B cell (primary cell): ENCODE measurements at regions not wholly inside any gene's neighbourhood (a gene's known extent, or its start where the extent isn't known, plus 50 kb on each side); places are given as distances from the start of the nearest gene placed in this dataset.

Experiments
- ATAC-seq: fragments of 200-7000 bp; cut with Tn5 transposase; one replicate; pipeline ENCODE4 v1.10.0; 2021; ENCODE audit warnings: low read depth, mild to moderate bottlenecking, moderate number of reproducible peaks, moderate library complexity
- CTCF ChIA-PET: fragments of 350-600 bp; sonication (Branson Sonifier 250); formaldehyde crosslinking; loops from one replicate; lab custom pipeline; 2021; ENCODE audit warnings: antibody characterized with exemption, inconsistent platforms; lab: Charles Lee
- POLR2A ChIA-PET: fragments of 350-600 bp; sonication (Branson Sonifier 250); formaldehyde crosslinking; loops from one replicate; lab custom pipeline; 2021; ENCODE audit warnings: antibody characterized with exemption; lab: Charles Lee
- DNase-seq: peaks from one replicate; pipeline ENCODE4 v3.0.0; 2013
- H2AFZ ChIP-seq: 2 replicates; pipeline ENCODE4 v1.6.1; 2012; ENCODE audit warnings: mild to moderate bottlenecking, low read depth, low read length; ENCODE audit not compliant: insufficient read depth, poor library complexity, severe bottlenecking
- H3K27ac ChIP-seq, 2 donors: 1 replicate in 1 of 2; 2 replicates in 1 of 2; pipeline ENCODE4 v1.5.1; 2012 to 2013; ENCODE audit warnings: low read length in 2 of 2, mild to moderate bottlenecking in 2 of 2, moderate library complexity in 1 of 2
- H3K27me3 ChIP-seq, 4 experiments: fragments of 200-600 bp in 1 of 4; sonication (generic) in 1 of 4; replicated peaks in 1 of 4; 1 replicate in 2 of 4; 2 replicates in 2 of 4; pipeline versions ENCODE4 v1.6.1 to v1.7.0; 2013 to 2016; ENCODE audit warnings: low read length in 3 of 4, mild to moderate bottlenecking in 2 of 4, mixed read lengths in 1 of 4, moderate library complexity in 1 of 4; ENCODE audit not compliant: insufficient read depth in 4 of 4, control insufficient read depth in 3 of 4; ENCODE audit errors: control extremely low read depth in 1 of 4
- H3K36me3 ChIP-seq, 2 experiments: replicated peaks in 1 of 2; 1 replicate in 1 of 2; 2 replicates in 1 of 2; pipeline versions ENCODE4 v1.6.1 to v1.7.1; 2013; ENCODE audit warnings: low read length in 1 of 2; ENCODE audit not compliant: insufficient read depth in 2 of 2, control insufficient read depth in 1 of 2; ENCODE audit errors: control extremely low read depth in 1 of 2, extremely low read depth in 1 of 2
- H3K4me1 ChIP-seq, 2 donors: fragments of 200-600 bp in 1 of 2; sonication (generic) in 1 of 2; 1 replicate in 1 of 2; 2 replicates in 1 of 2; pipeline versions ENCODE4 v1.5.1 to v1.6.1; 2013 to 2017; ENCODE audit warnings: low read length in 2 of 2; ENCODE audit not compliant: control insufficient read depth in 2 of 2, insufficient read depth in 2 of 2
- H3K4me2 ChIP-seq: replicated peaks from 2 replicates; pipeline ENCODE3; 2012; ENCODE audit warnings: mild to moderate bottlenecking, low read depth, low read length; ENCODE audit not compliant: poor library complexity, severe bottlenecking
- H3K4me3 ChIP-seq, 5 experiments: fragments of 200-600 bp in 1 of 5; sonication (generic) in 1 of 5; 1 replicate in 3 of 5; 2 replicates in 2 of 5; pipeline versions ENCODE4 v1.5.1 to v1.7.0; 2011 to 2016; ENCODE audit warnings: low read length in 4 of 5, mild to moderate bottlenecking in 4 of 5, low read depth in 2 of 5, control low read depth in 1 of 5, moderate library complexity in 1 of 5; ENCODE audit not compliant: insufficient read depth in 1 of 5; ENCODE audit errors: control extremely low read depth in 1 of 5, extremely low read depth in 1 of 5
- H3K79me2 ChIP-seq: fragments of 200-600 bp; sonication (generic); one replicate; pipeline ENCODE4 v1.6.0; 2016; ENCODE audit warnings: low read length; ENCODE audit not compliant: control insufficient read depth, insufficient read depth
- H3K9ac ChIP-seq: fragments of 200-600 bp; sonication (generic); 2 replicates; pipeline ENCODE4 v1.6.1; 2017; ENCODE audit warnings: mild to moderate bottlenecking, low read length, moderate library complexity
- H3K9me3 ChIP-seq, 3 donors: one replicate each; pipeline versions ENCODE4 v1.6.1 to v1.7.1; 2013; ENCODE audit warnings: low read length in 2 of 3; ENCODE audit not compliant: control insufficient read depth in 2 of 3, insufficient read depth in 1 of 3; ENCODE audit errors: control extremely low read depth in 1 of 3
- H4K20me1 ChIP-seq: 2 replicates; pipeline ENCODE4 v1.6.0; 2012; ENCODE audit warnings: mild to moderate bottlenecking, low read length; ENCODE audit not compliant: insufficient read depth, control insufficient read depth, poor library complexity, severe bottlenecking
- H3K27ac Mint-ChIP-seq: one replicate; pipeline ENCODE4 v1.8.0; 2021; ENCODE audit warnings: mixed read lengths
- H3K27me3 Mint-ChIP-seq: one replicate; pipeline ENCODE4 v1.8.0; 2021; ENCODE audit warnings: mixed read lengths
- H3K4me1 Mint-ChIP-seq: one replicate; pipeline ENCODE4 v1.8.0; 2021; ENCODE audit warnings: mixed read lengths
- H3K4me3 Mint-ChIP-seq: one replicate; pipeline ENCODE4 v1.8.0; 2021; ENCODE audit warnings: mixed read lengths
- H3K9me3 Mint-ChIP-seq: one replicate; pipeline ENCODE4 v1.8.0; 2022; ENCODE audit warnings: mixed read lengths; ENCODE audit not compliant: insufficient read depth
- EZH2 ChIP-seq: IDR thresholded peaks from 2 replicates; pipeline ENCODE4 v1.6.1; 2012; ENCODE audit warnings: borderline replicate concordance, low read depth, mild to moderate bottlenecking, moderate library complexity, low read length; ENCODE audit not compliant: insufficient read depth, poor library complexity, severe bottlenecking
- WGBS: methylation state at CpG from one replicate; pipeline ENCODE4 v1.1.5; 2013; ENCODE audit warnings: missing lambda C conversion rate; ENCODE audit not compliant: insufficient coverage; 5-methylcytosine and 5-hydroxymethylcytosine counted together
- intact Hi-C: fragments of 100-400 bp; cut with micrococcal nuclease; formaldehyde crosslinking; loops from one replicate; pipeline ENCODE4 v1.10.0; 2022
- TF ChIP-seq, protein P1 (sequence below): fragments of 200-600 bp; IDR thresholded peaks from one replicate; pipeline ENCODE4 v1.8.0; 2022; ENCODE audit warnings: antibody characterized with exemption, mild to moderate bottlenecking

DNA sequence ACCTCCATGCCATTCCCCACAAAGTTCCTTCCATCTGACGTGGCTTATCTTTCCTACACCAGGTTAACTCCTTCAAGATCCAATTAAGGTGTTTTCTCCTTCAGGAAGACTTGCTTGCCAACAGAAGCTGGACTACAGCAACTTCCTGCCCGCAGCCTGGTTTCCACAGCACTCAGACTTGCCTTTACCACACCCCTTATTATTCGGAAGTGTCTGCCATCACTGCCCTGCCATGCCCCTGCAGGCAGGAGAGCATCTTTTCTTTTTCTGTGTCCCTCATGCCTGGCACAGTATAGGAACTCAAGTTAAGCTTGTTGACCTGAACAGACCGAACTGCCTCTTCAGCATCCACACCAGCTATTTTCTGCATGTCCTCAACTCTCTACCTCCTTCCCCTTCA, 168.0 kb downstream of the FOXO1 start:
- peaks cover 40% of the 10 kb centered on the region for H3K4me1 Mint-ChIP-seq

DNA sequence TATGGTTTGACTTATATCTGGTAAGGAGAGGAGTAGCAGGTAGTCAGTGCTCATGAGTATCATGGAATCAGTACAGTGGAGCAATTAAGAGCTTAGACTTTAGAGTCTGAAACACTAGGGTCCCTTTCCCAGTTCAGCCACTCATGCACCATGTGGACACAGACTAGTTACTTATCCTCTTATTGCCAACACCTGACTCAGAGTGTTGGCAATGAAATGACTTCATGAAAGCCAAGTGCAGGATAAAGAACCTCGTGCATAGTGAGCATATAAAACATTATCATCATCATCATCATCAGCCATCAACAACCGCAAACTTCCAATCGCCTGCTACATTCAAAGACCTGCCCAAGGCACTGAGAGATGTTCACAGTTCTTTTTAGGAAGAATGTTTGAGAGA, 164.2 kb downstream of the FOXO1 start:
- Histone ChIP-seq H3K36me3 (no peaks in the 10 kb centered on the region), H3K27ac (no peak overlapping the region), H3K9me3 (no peaks in the 10 kb centered on the region), H3K4me3 (no peak overlapping the region), H3K79me2 (peaks cover 10% of the 10 kb centered on the region), H3K27me3 (no peaks in the 10 kb centered on the region), H4K20me1 (no peaks in the 10 kb centered on the region), H3K4me2 (no peak overlapping the region), H2AFZ (no peak overlapping the region), H3K9ac (no peak overlapping the region), H3K4me1 (no peaks in the 10 kb centered on the region)
- H3K27me3 Mint-ChIP-seq = no peaks in the 10 kb centered on the region
- ChIA-PET CTCF (no interaction called here), POLR2A (interaction anchor here (0.6 kb wide), 1 partner anchor 27 kb away, joined by 4 read pairs; no protein-coding TSS in a partner anchor)
- ATAC-seq (no peak), DNase-seq (no peak)
- H3K27ac Mint-ChIP-seq = no peak overlapping the region
- TF ChIP-seq EZH2 = no peak
- TF ChIP-seq, protein P1, sequence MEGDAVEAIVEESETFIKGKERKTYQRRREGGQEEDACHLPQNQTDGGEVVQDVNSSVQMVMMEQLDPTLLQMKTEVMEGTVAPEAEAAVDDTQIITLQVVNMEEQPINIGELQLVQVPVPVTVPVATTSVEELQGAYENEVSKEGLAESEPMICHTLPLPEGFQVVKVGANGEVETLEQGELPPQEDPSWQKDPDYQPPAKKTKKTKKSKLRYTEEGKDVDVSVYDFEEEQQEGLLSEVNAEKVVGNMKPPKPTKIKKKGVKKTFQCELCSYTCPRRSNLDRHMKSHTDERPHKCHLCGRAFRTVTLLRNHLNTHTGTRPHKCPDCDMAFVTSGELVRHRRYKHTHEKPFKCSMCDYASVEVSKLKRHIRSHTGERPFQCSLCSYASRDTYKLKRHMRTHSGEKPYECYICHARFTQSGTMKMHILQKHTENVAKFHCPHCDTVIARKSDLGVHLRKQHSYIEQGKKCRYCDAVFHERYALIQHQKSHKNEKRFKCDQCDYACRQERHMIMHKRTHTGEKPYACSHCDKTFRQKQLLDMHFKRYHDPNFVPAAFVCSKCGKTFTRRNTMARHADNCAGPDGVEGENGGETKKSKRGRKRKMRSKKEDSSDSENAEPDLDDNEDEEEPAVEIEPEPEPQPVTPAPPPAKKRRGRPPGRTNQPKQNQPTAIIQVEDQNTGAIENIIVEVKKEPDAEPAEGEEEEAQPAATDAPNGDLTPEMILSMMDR = no peak
- intact Hi-C loops = no loop called here
- H3K4me3 Mint-ChIP-seq = no peak overlapping the region
- peaks cover 12% of the 10 kb centered on the region for H3K4me1 Mint-ChIP-seq
- no CpG with 5 or more reads among the region's 3 CpGs for WGBS
- no peaks in the 10 kb centered on the region for H3K9me3 Mint-ChIP-seq

More for the DNA sequence above, 168.0 kb downstream of the FOXO1 start:
- intact Hi-C loops = no loop called here
- ATAC-seq = no peak
- no peak overlapping the region for H3K27ac Mint-ChIP-seq
- Histone ChIP-seq H4K20me1 (no peaks in the 10 kb centered on the region), H2AFZ (no peak overlapping the region), H3K27ac (no peak overlapping the region), H3K9me3 (no peaks in the 10 kb centered on the region), H3K79me2 (peaks cover 12% of the 10 kb centered on the region), H3K4me3 (no peak overlapping the region), H3K9ac (no peak overlapping the region), H3K27me3 (no peaks in the 10 kb centered on the region), H3K4me1 (peaks cover 26 to 27% of the 10 kb centered on the region in 2 donors), H3K36me3 (no peaks in the 10 kb centered on the region), H3K4me2 (no peak overlapping the region)
- no peak for DNase-seq
- CTCF ChIA-PET = no interaction called here
- TF ChIP-seq EZH2 = no peak
- WGBS = 90% methylated on average over 4 of the region's 4 CpGs
- H3K9me3 Mint-ChIP-seq = no peaks in the 10 kb centered on the region
- no peak overlapping the region for H3K4me3 Mint-ChIP-seq
- H3K27me3 Mint-ChIP-seq = no peaks in the 10 kb centered on the region
- POLR2A ChIA-PET = no interaction called here
